Breast epithelium (tissue), 4 donors: ENCODE measurements at regions not wholly inside any gene's neighbourhood (a gene's known extent, or its start where the extent isn't known, plus 50 kb on each side); places are given as distances from the start of the nearest gene placed in this dataset.

Experiments
- DNase-seq, 2 donors: peaks; one replicate each; pipeline ENCODE4 v3.0.0-alpha.2; 2019; ENCODE audit warnings: low spot score in 2 of 2
- H3K27ac ChIP-seq, 2 donors: fragments of 200-600 bp; sonication (generic) in 1 of 2; one replicate each; pipeline ENCODE4 v1.5.1; 2016 to 2019; ENCODE audit warnings: mild to moderate bottlenecking in 1 of 2
- H3K27me3 ChIP-seq, 2 donors: fragments of 200-600 bp; sonication (generic) in 1 of 2; one replicate each; pipeline versions ENCODE4 v1.5.1 to v1.6.0; 2017 to 2019; ENCODE audit warnings: control low read depth in 1 of 2, mild to moderate bottlenecking in 1 of 2
- H3K36me3 ChIP-seq: fragments of 200-600 bp; one replicate; pipeline ENCODE4 v1.5.1; 2019
- H3K4me1 ChIP-seq, 2 donors: fragments of 200-600 bp; sonication (generic); one replicate each; pipeline ENCODE4 v1.5.1; 2016 to 2019; ENCODE audit warnings: control low read depth in 1 of 2
- H3K4me3 ChIP-seq, 3 donors: fragments of 200-600 bp; sonication (generic); 1 replicate in 2 of 3; 2 replicates in 1 of 3; pipeline ENCODE4 v1.5.1; 2016 to 2019; ENCODE audit warnings: mild to moderate bottlenecking in 3 of 3, moderate library complexity in 2 of 3
- H3K9me3 ChIP-seq, 2 donors: fragments of 200-600 bp; sonication (generic) in 1 of 2; one replicate each; pipeline ENCODE4 v1.5.1; 2016 to 2019; ENCODE audit warnings: control low read depth in 1 of 2
- CTCF ChIP-seq, 3 donors: fragments of 450-650 bp; IDR thresholded peaks; one replicate each; pipeline ENCODE4 v1.5.1; 2016 to 2017; ENCODE audit warnings: antibody characterized with exemption in 3 of 3, mild to moderate bottlenecking in 3 of 3, moderate library complexity in 3 of 3
- POLR2A ChIP-seq: fragments of 450-650 bp; IDR thresholded peaks from one replicate; pipeline ENCODE4 v1.6.1; 2016; ENCODE audit warnings: antibody characterized with exemption, mild to moderate bottlenecking, moderate library complexity
- POLR2AphosphoS5 ChIP-seq, 3 donors: sonication (generic); formaldehyde crosslinking; IDR thresholded peaks; one replicate each; pipeline ENCODE4 v1.6.1; 2017; ENCODE audit warnings: antibody characterized with exemption in 3 of 3
- intact Hi-C: fragments of 100-400 bp; cut with DNase I; formaldehyde crosslinking; loops from one replicate; pipeline ENCODE4 v1.15.1; 2023; ENCODE audit warnings: low total_unique reads

- H3K4me3 ChIP-seq: no peak overlapping the region
- H3K36me3 ChIP-seq: no peaks in the 10 kb centered on the region
- no peaks in the 10 kb centered on the region for H3K27me3 ChIP-seq
- H3K27ac ChIP-seq: no peak overlapping the region
- H3K4me1 ChIP-seq: no peaks in the 10 kb centered on the region
- no peaks in the 10 kb centered on the region for H3K9me3 ChIP-seq
- TF ChIP-seq POLR2AphosphoS5 (IDR thresholded peaks at IDR 0.05) (no peak), POLR2A (no peak), CTCF (IDR thresholded peaks at IDR 0.05) (no peak)
- intact Hi-C loops: no loop called here
- DNase-seq: no peak
Measured at GRCh38 chr10:28982974-28983373, 305.7 kb downstream of the BAMBI start.

- no peak for TF ChIP-seq POLR2A
- no peak for TF ChIP-seq POLR2AphosphoS5 (IDR thresholded peaks at IDR 0.05)
- no peak for TF ChIP-seq CTCF (IDR thresholded peaks at IDR 0.05)
- no peaks in the 10 kb centered on the region for H3K27me3 ChIP-seq
- H3K4me1 ChIP-seq: no peaks in the 10 kb centered on the region
- no peak overlapping the region for H3K4me3 ChIP-seq
- H3K36me3 ChIP-seq: no peaks in the 10 kb centered on the region
- intact Hi-C loops: no loop called here
- no peak for DNase-seq
- H3K9me3 ChIP-seq: no peaks in the 10 kb centered on the region
- H3K27ac ChIP-seq: peak overlapping the region in 1 of 2 donors; percentile 60
Measured at GRCh38 chr10:28983799-28984198, 305.1 kb upstream of the LYZL1 start.

DNA sequence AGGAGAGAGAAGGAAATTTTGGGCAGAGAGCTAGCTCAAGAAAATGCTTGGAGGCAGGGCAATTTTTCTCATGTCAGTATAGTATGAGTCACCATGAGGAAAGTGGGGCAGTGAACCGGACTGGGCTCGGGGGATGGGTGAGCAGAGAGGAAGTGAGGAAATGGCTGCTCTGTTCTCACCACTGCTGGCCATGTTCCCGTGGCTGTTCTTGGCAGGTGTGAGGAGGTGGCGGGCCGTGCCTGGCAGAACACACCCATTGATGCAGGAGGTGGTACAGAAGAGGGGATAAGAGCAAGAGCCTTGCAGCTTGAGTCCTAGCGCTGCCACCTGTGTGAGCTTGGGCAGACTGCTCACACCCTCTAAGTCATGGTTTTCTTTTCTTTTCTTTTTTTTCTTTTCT lies 304.4 kb upstream of the LYZL1 start:
- Histone ChIP-seq H3K4me1 (no peaks in the 10 kb centered on the region), H3K4me3 (no peak overlapping the region), H3K27me3 (no peaks in the 10 kb centered on the region), H3K9me3 (no peaks in the 10 kb centered on the region), H3K27ac (peak overlapping the region in 1 of 2 donors; percentile 60), H3K36me3 (no peaks in the 10 kb centered on the region)
- TF ChIP-seq CTCF (IDR thresholded peaks at IDR 0.05) (no peak), POLR2AphosphoS5 (IDR thresholded peaks at IDR 0.05) (peak; percentile 27 to 56 (median 53)), POLR2A (no peak)
- intact Hi-C loops: no loop called here
- peak; percentile 88 to 89 for DNase-seq

GRCh38 chr10:28985137-28985885 lies 303.6 kb upstream of the LYZL1 start:
- Histone ChIP-seq H3K4me1 (no peaks in the 10 kb centered on the region), H3K36me3 (no peaks in the 10 kb centered on the region), H3K9me3 (no peaks in the 10 kb centered on the region), H3K4me3 (no peak overlapping the region), H3K27ac (no peak overlapping the region), H3K27me3 (no peaks in the 10 kb centered on the region)
- DNase-seq: no peak
- intact Hi-C loops: no loop called here
- TF ChIP-seq POLR2AphosphoS5 (IDR thresholded peaks at IDR 0.05) (no peak), POLR2A (no peak), CTCF (IDR thresholded peaks at IDR 0.05) (no peak)

GRCh38 chr10:28986117-28986792 lies 302.6 kb upstream of the LYZL1 start:
- no peaks in the 10 kb centered on the region for H3K4me1 ChIP-seq

More at GRCh38 chr10:28986117-28986792, 302.6 kb upstream of the LYZL1 start:
- TF ChIP-seq POLR2AphosphoS5 (IDR thresholded peaks at IDR 0.05): no peak
- H3K4me3 ChIP-seq: no peak overlapping the region
- H3K36me3 ChIP-seq: no peaks in the 10 kb centered on the region
- no peak overlapping the region for H3K27ac ChIP-seq
- no peaks in the 10 kb centered on the region for H3K9me3 ChIP-seq
- intact Hi-C loops: no loop called here
- no peak for DNase-seq
- H3K27me3 ChIP-seq: no peaks in the 10 kb centered on the region
